GM23248 (cell line): ENCODE measurements at regions not wholly inside any gene's neighbourhood (a gene's known extent, or its start where the extent isn't known, plus 50 kb on each side); places are given as distances from the start of the nearest gene placed in this dataset.

Experiments
- DNase-seq: peaks from one replicate; pipeline ENCODE4 v3.0.0-alpha.2; 2015
- H2AFZ ChIP-seq: fragments of 200-600 bp; sonication (generic); 2 replicates; pipeline ENCODE4 v1.6.1; 2016; ENCODE audit warnings: antibody characterized with exemption
- H3F3A ChIP-seq: fragments of 200-600 bp; sonication (generic); 2 replicates; pipeline ENCODE4 v1.6.1; 2016; ENCODE audit warnings: mild to moderate bottlenecking, antibody characterized with exemption, mixed run types; ENCODE audit not compliant: insufficient read depth
- H3K27ac ChIP-seq: fragments of 200-600 bp; sonication (generic); 2 replicates; pipeline ENCODE4 v1.5.1; 2016; ENCODE audit warnings: mild to moderate bottlenecking
- H3K27me3 ChIP-seq: fragments of 200-600 bp; sonication (generic); replicated peaks from 2 replicates; pipeline ENCODE4 v1.6.1; 2016; ENCODE audit warnings: mild to moderate bottlenecking; ENCODE audit not compliant: insufficient read depth
- H3K36me3 ChIP-seq: fragments of 200-600 bp; sonication (generic); 2 replicates; pipeline ENCODE4 v1.6.1; 2016; ENCODE audit warnings: low read depth, mild to moderate bottlenecking
- H3K4me1 ChIP-seq: fragments of 200-600 bp; sonication (generic); 2 replicates; pipeline ENCODE4 v1.6.1; 2016; ENCODE audit warnings: mild to moderate bottlenecking; ENCODE audit not compliant: insufficient read depth
- H3K4me2 ChIP-seq: fragments of 200-600 bp; sonication (generic); one replicate; pipeline ENCODE4 v1.6.1; 2016; ENCODE audit warnings: mild to moderate bottlenecking; ENCODE audit not compliant: unreplicated experiment
- H3K4me3 ChIP-seq: fragments of 200-600 bp; sonication (generic); 2 replicates; pipeline ENCODE4 v1.5.1; 2016; ENCODE audit warnings: mild to moderate bottlenecking
- H3K79me2 ChIP-seq: fragments of 200-600 bp; sonication (generic); 2 replicates; pipeline ENCODE4 v1.6.1; 2016; ENCODE audit warnings: mild to moderate bottlenecking; ENCODE audit not compliant: insufficient read depth
- H3K9ac ChIP-seq: fragments of 200-600 bp; sonication (generic); 2 replicates; pipeline ENCODE4 v1.6.1; 2016; ENCODE audit warnings: mild to moderate bottlenecking
- H3K9me2 ChIP-seq: fragments of 200-600 bp; sonication (generic); 2 replicates; pipeline ENCODE4 v1.6.1; 2016; ENCODE audit warnings: mixed run types, mild to moderate bottlenecking, moderate library complexity; ENCODE audit not compliant: insufficient read depth
- H3K9me3 ChIP-seq: fragments of 200-600 bp; sonication (generic); one replicate; pipeline ENCODE4 v1.6.1; 2017; ENCODE audit warnings: low read depth
- H4K20me1 ChIP-seq: fragments of 200-600 bp; sonication (generic); 2 replicates; pipeline ENCODE4 v1.6.0; 2016; ENCODE audit not compliant: insufficient read depth
- EZH2 ChIP-seq: fragments of 200-600 bp; sonication (generic); IDR thresholded peaks from 2 replicates; pipeline ENCODE4 v1.6.1; 2018; ENCODE audit warnings: antibody characterized with exemption, mild to moderate bottlenecking; ENCODE audit not compliant: insufficient read depth, poor library complexity, severe bottlenecking
- EZH2phosphoT487 ChIP-seq: fragments of 200-600 bp; sonication (generic); IDR thresholded peaks from 2 replicates; pipeline ENCODE4 v1.6.1; 2018; ENCODE audit warnings: antibody characterized with exemption, moderate library complexity, mild to moderate bottlenecking, low read depth; ENCODE audit not compliant: insufficient read depth
- WGBS, 2 experiments: methylation state at CpG; one replicate each; pipeline ENCODE4 v1.1.6; 2015 to 2017; ENCODE audit warnings: low lambda C conversion rate in 2 of 2, low coverage in 1 of 2; ENCODE audit errors: missing lambda C conversion rate in 2 of 2; 5-methylcytosine and 5-hydroxymethylcytosine counted together
- in situ Hi-C: fragments of 300-500 bp; cut with MboI; formaldehyde crosslinking; loops from 2 replicates; pipeline ENCODE4 v1.15.0; 2020

DNA sequence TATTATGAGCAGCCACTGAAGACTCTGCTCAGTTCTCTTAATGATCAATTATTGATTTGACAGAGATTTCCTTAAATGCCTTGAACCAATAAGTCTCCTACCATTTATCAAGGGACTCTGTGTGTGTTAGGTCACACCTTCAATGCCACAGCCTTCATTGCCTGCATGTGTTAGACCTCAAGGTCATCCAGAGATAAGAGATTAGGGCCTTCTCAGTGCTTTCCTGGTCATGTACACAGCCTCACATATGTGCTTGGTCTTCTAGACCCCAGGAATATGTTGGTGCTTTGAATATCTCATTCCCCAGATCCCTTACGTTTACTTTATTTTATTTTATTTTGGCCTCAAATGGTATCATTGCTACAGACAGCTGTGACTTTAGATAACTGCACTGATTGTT, 93.0 kb upstream of the CTAGE1 start:
- Histone ChIP-seq H3F3A (peaks cover 2% of the 10 kb centered on the region; the same call in 1 of the 2 replicates), H3K79me2 (no peaks in the 10 kb centered on the region), H3K27ac (no peak overlapping the region), H3K4me2 (no peak overlapping the region), H3K36me3 (no peaks in the 10 kb centered on the region), H2AFZ (no peak overlapping the region), H3K4me1 (peaks cover 2% of the 10 kb centered on the region), H3K27me3 (no peaks in the 10 kb centered on the region), H4K20me1 (no peaks in the 10 kb centered on the region), H3K9me2 (no peaks in the 10 kb centered on the region), H3K4me3 (no peak overlapping the region), H3K9ac (no peak overlapping the region), H3K9me3 (no peaks in the 10 kb centered on the region)
- 65 to 79% methylated on average over 1 of the region's 1 CpG for WGBS, 2 experiments
- TF ChIP-seq EZH2: no peak
- TF ChIP-seq EZH2phosphoT487: no peak
- in situ Hi-C loops: no loop called here
- no peak for DNase-seq

- Histone ChIP-seq H3F3A (no peaks in the 10 kb centered on the region), H3K36me3 (no peaks in the 10 kb centered on the region), H3K4me2 (no peak overlapping the region), H3K27ac (no peak overlapping the region), H3K9me3 (no peaks in the 10 kb centered on the region), H4K20me1 (no peaks in the 10 kb centered on the region), H2AFZ (no peak overlapping the region), H3K27me3 (no peaks in the 10 kb centered on the region), H3K79me2 (no peaks in the 10 kb centered on the region), H3K9ac (no peak overlapping the region), H3K4me3 (no peak overlapping the region), H3K9me2 (no peaks in the 10 kb centered on the region), H3K4me1 (no peaks in the 10 kb centered on the region)
- in situ Hi-C loops: no loop called here
- no peak for TF ChIP-seq EZH2phosphoT487
- no peak for TF ChIP-seq EZH2
- no peak for DNase-seq
- 86 to 88% methylated on average over 4 of the region's 4 CpGs for WGBS, 2 experiments
These were observed 96.2 kb upstream of the CTAGE1 start for GRCh38 chr18:22513721-22514481.

GRCh38 chr18:22514655-22515054, 96.9 kb upstream of the CTAGE1 start:
- H3K27ac ChIP-seq: no peak overlapping the region
- no peak overlapping the region for H3K4me3 ChIP-seq
- H2AFZ ChIP-seq: no peak overlapping the region
- H3K9ac ChIP-seq: no peak overlapping the region
- H3K79me2 ChIP-seq: no peaks in the 10 kb centered on the region
- H3K4me1 ChIP-seq: no peaks in the 10 kb centered on the region
- no peaks in the 10 kb centered on the region for H3K27me3 ChIP-seq
- no peaks in the 10 kb centered on the region for H3K9me3 ChIP-seq
- TF ChIP-seq EZH2phosphoT487 (no peak), EZH2 (no peak)
- no peaks in the 10 kb centered on the region for H3K36me3 ChIP-seq
- in situ Hi-C loops: no loop called here
- no peaks in the 10 kb centered on the region for H3F3A ChIP-seq
- 84 to 88% methylated on average over 4 of the region's 4 CpGs for WGBS, 2 experiments
- H4K20me1 ChIP-seq: no peaks in the 10 kb centered on the region
- DNase-seq: no peak
- H3K9me2 ChIP-seq: no peaks in the 10 kb centered on the region
- no peak overlapping the region for H3K4me2 ChIP-seq

GRCh38 chr18:22515250-22515649, 97.5 kb upstream of the CTAGE1 start:
- TF ChIP-seq EZH2 (no peak), EZH2phosphoT487 (no peak)

More at GRCh38 chr18:22515250-22515649, 97.5 kb upstream of the CTAGE1 start:
- WGBS, 2 experiments: 86 to 93% methylated on average over 9 of the region's 9 CpGs
- Histone ChIP-seq H3K36me3 (no peaks in the 10 kb centered on the region), H2AFZ (no peak overlapping the region), H4K20me1 (no peaks in the 10 kb centered on the region), H3F3A (no peaks in the 10 kb centered on the region), H3K4me2 (no peak overlapping the region), H3K4me1 (no peaks in the 10 kb centered on the region), H3K9me3 (no peaks in the 10 kb centered on the region), H3K4me3 (no peak overlapping the region), H3K9me2 (no peaks in the 10 kb centered on the region), H3K79me2 (no peaks in the 10 kb centered on the region), H3K27ac (no peak overlapping the region), H3K9ac (no peak overlapping the region), H3K27me3 (no peaks in the 10 kb centered on the region)
- in situ Hi-C loops: no loop called here
- DNase-seq: no peak
